Effector memory CD8-positive, alpha-beta T cell (primary cell): ENCODE measurements at regions not wholly inside any gene's neighbourhood (a gene's known extent, or its start where the extent isn't known, plus 50 kb on each side); places are given as distances from the start of the nearest gene placed in this dataset.

Experiments used
- ATAC-seq: fragments of 150-1000 bp; cut with Tn5 transposase; replicated peaks from 2 replicates; pipeline ENCODE4 v1.10.0; 2021; ENCODE audit warnings: mild to moderate bottlenecking, moderate library complexity
- DNase-seq, 3 experiments: peaks; one replicate each; pipeline ENCODE4 v3.0.0; 2021
- H3K27ac Mint-ChIP-seq, 2 donors: one replicate each; pipeline ENCODE4 v1.8.0; 2022; ENCODE audit warnings: mild to moderate bottlenecking in 2 of 2, mixed read lengths in 2 of 2, moderate library complexity in 2 of 2
- H3K27me3 Mint-ChIP-seq, 2 donors: one replicate each; pipeline ENCODE4 v1.8.0; 2022; ENCODE audit warnings: mixed read lengths in 2 of 2
- H3K36me3 Mint-ChIP-seq: one replicate; pipeline ENCODE4 v1.8.0; 2022; ENCODE audit warnings: mild to moderate bottlenecking, moderate library complexity, mixed read lengths; ENCODE audit not compliant: insufficient read depth
- H3K4me1 Mint-ChIP-seq, 2 donors: one replicate each; pipeline ENCODE4 v1.8.0; 2022; ENCODE audit warnings: low read depth in 2 of 2, mixed read lengths in 2 of 2
- H3K4me3 Mint-ChIP-seq, 2 donors: one replicate each; pipeline ENCODE4 v1.8.0; 2022; ENCODE audit warnings: mild to moderate bottlenecking in 2 of 2, mixed read lengths in 2 of 2, moderate library complexity in 2 of 2
- H3K9me3 Mint-ChIP-seq, 2 donors: one replicate each; pipeline ENCODE4 v1.8.0; 2022; ENCODE audit warnings: mixed read lengths in 2 of 2

DNA sequence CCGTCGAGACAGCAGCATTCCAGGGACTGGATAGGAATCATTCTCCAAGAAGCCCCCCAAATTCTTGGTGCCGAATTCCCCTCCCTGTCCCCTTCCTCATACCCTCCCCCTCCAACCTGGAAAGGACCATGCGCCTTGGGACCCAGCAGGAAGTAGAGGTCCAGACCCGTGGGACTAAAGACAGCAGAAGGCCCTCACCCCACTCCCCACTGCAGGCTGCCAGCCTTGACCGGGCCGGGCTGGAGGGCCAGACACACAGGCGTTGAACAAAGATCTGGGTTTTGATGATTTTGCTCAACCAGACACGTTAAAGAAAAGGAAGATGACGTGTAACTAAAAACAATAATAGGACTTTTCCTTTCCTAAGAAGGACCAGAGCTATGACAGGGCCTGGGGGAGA, 286.5 kb downstream of the NPHP4 start:
- Mint-ChIP-seq H3K4me3 (no peak overlapping the region), H3K27ac (no peak overlapping the region), H3K27me3 (peaks cover 0 to 18% of the 10 kb centered on the region in 2 donors), H3K4me1 (no peaks in the 10 kb centered on the region), H3K9me3 (no peaks in the 10 kb centered on the region), H3K36me3 (no peaks in the 10 kb centered on the region)
- DNase-seq (no peak), ATAC-seq (no peak)

DNA sequence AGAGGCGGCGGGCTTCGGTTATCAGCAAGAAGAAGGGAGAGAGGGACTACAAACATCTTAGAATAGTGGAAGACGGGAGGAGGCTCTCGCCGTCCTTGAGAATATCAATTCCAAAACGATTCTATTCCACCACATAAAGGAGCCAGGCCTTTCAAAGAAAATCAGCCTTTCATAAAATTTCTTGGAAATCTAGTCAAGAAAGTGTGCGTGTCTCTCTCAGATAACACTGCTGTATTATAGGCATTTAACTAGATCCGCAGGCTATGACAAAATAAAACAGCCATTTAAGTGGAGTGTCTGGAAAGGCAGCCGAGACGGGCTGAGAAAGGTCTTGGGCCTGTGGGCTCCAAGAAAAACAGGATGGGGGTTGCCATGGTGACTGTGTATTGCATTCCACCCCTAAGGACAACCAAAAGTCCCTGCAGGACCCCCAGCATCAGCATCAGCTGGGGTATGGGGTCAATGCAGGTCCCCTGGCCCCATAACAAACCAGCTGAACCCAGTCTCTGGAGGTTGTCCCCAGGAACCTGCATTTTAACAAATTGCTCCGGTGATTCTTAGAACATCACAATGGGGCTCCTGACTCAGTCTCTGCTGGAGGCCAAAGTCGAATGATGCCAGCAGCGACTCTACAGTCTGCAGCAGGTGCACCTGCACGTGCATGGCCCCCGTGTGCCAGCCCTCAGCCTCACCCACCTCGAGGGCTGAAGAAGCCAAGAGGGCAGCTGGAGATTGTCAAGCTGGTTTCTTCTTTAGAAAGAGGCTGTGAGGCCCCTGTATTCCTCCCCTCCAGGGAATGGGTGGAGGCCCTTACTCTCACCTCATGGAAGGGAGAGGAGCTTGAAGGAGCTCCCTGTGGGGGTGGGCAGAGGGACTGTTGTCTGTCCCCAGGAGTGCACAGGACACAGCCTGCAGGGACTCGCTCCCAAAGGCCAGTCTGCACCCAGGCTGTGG, 287.4 kb downstream of the NPHP4 start:
- Mint-ChIP-seq H3K27ac (no peak overlapping the region), H3K27me3 (peaks cover 0 to 18% of the 10 kb centered on the region in 2 donors), H3K4me1 (no peaks in the 10 kb centered on the region), H3K36me3 (no peaks in the 10 kb centered on the region), H3K9me3 (no peaks in the 10 kb centered on the region), H3K4me3 (no peak overlapping the region)
- ATAC-seq: no peak
- no peak for DNase-seq

GRCh38 chr1:5701642-5702041, 290.6 kb downstream of the NPHP4 start:
- H3K4me3 Mint-ChIP-seq: no peak overlapping the region
- H3K27me3 Mint-ChIP-seq: peaks cover 9 to 19% of the 10 kb centered on the region in 2 donors
- no peak for ATAC-seq
- no peaks in the 10 kb centered on the region for H3K9me3 Mint-ChIP-seq
- H3K27ac Mint-ChIP-seq: peak overlapping the region in 1 of 2 donors; percentile 23
- no peaks in the 10 kb centered on the region for H3K4me1 Mint-ChIP-seq
- no peak for DNase-seq
- no peaks in the 10 kb centered on the region for H3K36me3 Mint-ChIP-seq

- Mint-ChIP-seq H3K27ac (no peak overlapping the region), H3K27me3 (peaks cover 39 to 68% of the 10 kb centered on the region in 2 donors), H3K36me3 (peaks cover 2% of the 10 kb centered on the region), H3K9me3 (no peaks in the 10 kb centered on the region), H3K4me3 (no peak overlapping the region), H3K4me1 (no peaks in the 10 kb centered on the region)
- DNase-seq: no peak
- no peak for ATAC-seq
Measured at GRCh38 chr1:5693568-5693967, 298.7 kb downstream of the NPHP4 start.

DNA sequence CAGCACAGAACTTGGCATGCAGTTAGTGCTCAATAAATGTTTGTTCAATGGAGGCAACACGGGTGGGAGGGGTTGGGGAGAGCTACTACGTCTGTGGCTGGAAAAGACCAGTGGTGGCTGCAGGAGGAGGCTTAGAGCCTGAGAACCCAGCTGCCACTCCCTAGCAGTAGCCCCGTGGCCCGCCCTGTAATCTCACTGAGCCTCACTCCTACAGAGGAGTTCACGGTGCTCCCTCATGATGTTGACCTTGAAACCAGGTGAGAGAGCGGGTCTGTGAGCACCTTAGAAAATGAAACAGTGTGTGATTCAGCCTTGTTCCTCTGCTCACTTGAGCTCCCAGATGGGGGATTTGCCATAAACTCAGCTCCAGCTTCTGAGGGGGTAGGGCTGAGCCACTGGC, 299.6 kb downstream of the NPHP4 start:
- Mint-ChIP-seq H3K9me3 (no peaks in the 10 kb centered on the region), H3K36me3 (peaks cover 2% of the 10 kb centered on the region), H3K27me3 (peaks cover 35 to 67% of the 10 kb centered on the region in 2 donors), H3K4me1 (no peaks in the 10 kb centered on the region), H3K4me3 (no peak overlapping the region), H3K27ac (no peak overlapping the region)
- DNase-seq: no peak
- no peak for ATAC-seq

DNA sequence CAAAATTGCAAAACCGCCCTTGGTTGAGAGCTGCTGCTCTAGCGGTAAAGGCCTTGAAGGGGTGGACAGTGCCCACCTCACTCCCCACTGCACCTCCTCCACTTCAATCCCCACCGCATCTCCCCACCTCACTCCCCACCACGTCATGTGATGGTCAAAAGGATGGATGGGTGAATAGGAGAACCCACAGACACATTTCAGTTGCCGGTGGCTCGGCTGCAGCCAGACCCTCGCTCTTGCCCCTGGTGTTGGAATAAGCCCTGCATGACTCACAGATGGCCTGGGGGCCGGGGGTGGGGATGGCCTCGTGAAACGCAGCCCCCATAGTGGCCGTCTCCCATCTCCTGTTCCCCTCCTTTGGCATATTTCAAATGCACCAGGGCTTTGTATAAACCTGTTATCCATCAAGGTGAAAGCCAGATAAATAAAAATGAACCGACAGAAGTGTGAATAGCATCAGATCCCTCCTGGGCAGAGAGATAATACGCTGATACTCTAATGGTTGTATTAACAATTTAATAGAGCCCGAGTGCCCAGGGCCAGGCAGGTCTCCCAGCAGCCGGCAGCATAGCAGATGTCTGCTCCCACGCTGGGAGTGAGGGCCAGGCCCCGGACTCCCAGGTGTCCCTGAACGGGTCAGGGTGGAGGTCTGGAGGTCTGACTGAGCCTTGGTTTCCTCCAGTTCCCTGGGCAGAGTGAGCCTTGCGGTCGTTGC, 300.3 kb downstream of the NPHP4 start:
- Mint-ChIP-seq H3K27me3 (peaks cover 37 to 64% of the 10 kb centered on the region in 2 donors), H3K4me3 (no peak overlapping the region), H3K27ac (no peak overlapping the region), H3K9me3 (no peaks in the 10 kb centered on the region), H3K36me3 (peaks cover 2% of the 10 kb centered on the region), H3K4me1 (no peaks in the 10 kb centered on the region)
- no peak for DNase-seq
- ATAC-seq: no peak

- DNase-seq (no peak), ATAC-seq (no peak)
- Mint-ChIP-seq H3K4me3 (no peak overlapping the region), H3K27ac (no peak overlapping the region), H3K36me3 (peaks cover 2% of the 10 kb centered on the region), H3K9me3 (no peaks in the 10 kb centered on the region), H3K4me1 (no peaks in the 10 kb centered on the region), H3K27me3 (peaks cover 43 to 70% of the 10 kb centered on the region in 2 donors)
Measured at GRCh38 chr1:5690898-5691297, 301.3 kb downstream of the NPHP4 start.

GRCh38 chr1:5690291-5690690, 301.9 kb downstream of the NPHP4 start:
- peaks cover 39 to 76% of the 10 kb centered on the region in 2 donors for H3K27me3 Mint-ChIP-seq
- no peaks in the 10 kb centered on the region for H3K4me1 Mint-ChIP-seq
- ATAC-seq (no peak), DNase-seq (no peak)
- H3K36me3 Mint-ChIP-seq: peaks cover 2% of the 10 kb centered on the region
- H3K9me3 Mint-ChIP-seq: no peaks in the 10 kb centered on the region
- no peak overlapping the region for H3K27ac Mint-ChIP-seq
- no peak overlapping the region for H3K4me3 Mint-ChIP-seq

DNA sequence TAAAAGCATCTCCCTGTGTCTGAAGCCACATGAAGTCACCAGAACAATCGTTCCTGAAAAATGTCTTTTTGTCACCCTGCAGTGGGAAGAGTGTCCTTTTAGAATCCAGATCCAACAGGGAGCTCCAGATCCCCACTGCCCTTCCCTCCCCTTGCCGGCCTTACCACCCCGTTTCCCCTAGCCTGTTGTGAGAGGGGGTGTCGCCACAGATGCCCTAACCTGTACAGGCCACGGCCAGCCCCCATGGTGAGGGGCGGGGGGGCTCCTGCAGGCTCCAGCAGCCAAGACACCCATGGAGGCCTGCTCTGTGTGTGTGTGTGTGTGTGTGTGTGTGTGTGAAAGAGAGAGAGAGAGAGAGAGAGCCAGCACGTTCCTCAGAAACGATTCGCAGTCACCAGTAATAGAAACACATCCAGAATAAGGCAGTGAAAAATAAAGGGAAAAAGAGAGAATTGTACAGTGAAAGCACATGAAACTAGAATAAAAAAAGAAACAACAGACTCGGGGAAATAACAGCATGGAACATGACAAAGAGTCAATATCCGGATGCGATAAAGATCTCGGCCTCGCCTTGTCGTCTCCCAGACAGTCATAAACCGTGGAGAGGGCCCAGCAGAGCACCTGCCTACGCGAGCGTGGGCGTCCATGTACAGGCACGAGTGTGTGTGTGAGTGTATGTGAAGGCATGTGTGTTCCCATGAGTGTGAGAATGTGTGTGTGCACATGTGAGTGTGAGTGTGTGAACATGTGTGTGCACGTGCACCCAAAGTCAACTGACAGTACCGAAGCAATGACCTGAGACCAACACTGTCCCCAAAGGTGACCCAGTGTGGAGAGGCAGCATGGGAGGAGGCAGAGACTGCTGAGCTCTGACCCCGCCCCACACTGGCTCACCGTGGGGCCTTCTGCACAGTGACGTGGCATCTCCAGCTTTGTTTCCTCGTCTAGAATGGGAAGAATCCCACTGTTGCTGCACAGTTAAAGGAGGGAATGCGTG, 303.8 kb downstream of the NPHP4 start:
- H3K27ac Mint-ChIP-seq: no peak overlapping the region
- H3K9me3 Mint-ChIP-seq: no peaks in the 10 kb centered on the region
- H3K27me3 Mint-ChIP-seq: peaks cover 44 to 83% of the 10 kb centered on the region in 2 donors
- ATAC-seq (no peak), DNase-seq (no peak)
- H3K4me3 Mint-ChIP-seq: no peak overlapping the region
- H3K4me1 Mint-ChIP-seq: peaks cover 6 to 8% of the 10 kb centered on the region in 2 donors
- no peaks in the 10 kb centered on the region for H3K36me3 Mint-ChIP-seq

DNA sequence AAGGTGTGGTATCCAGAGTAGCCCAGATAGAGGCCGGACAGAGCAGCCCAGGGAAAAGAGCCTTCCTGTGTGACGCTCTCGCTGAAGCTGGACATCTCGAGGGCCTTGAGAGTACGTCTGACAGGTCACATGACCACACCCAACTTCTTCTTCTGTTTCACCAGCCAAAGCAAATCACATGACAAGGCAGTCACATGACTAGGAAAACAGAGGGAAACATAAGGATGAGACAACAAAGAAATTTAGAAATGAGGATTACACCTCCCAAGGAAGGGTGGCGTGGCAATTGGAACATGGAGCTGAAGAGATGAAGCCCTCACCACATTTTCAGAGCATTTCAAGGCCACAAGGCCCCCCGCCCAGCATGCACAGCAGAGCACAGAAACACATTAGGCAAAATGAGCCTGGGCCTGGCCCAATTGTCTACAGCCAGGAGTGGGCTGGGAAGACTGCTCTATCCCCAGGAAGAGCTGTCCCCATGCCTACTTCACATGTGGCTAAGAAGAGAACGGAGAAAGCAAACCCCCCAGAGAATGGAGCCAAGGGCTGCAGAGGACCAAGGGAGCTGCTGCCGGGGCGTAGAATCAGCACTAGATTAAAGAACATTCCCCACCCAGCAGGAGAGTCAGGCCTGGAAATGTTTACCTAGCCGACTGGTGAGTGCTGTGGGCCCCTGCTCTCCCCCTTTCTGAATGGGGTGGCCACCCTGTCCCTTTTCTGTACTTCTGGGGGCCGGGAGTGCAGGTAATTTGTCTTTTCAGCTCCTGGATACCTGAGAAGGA, 305.1 kb downstream of the NPHP4 start:
- Mint-ChIP-seq H3K27me3 (peaks cover 38 to 74% of the 10 kb centered on the region in 2 donors), H3K4me3 (no peak overlapping the region), H3K9me3 (no peaks in the 10 kb centered on the region), H3K36me3 (no peaks in the 10 kb centered on the region), H3K27ac (no peak overlapping the region), H3K4me1 (peaks cover 9 to 12% of the 10 kb centered on the region in 2 donors)
- ATAC-seq (no peak), DNase-seq (no peak)

DNA sequence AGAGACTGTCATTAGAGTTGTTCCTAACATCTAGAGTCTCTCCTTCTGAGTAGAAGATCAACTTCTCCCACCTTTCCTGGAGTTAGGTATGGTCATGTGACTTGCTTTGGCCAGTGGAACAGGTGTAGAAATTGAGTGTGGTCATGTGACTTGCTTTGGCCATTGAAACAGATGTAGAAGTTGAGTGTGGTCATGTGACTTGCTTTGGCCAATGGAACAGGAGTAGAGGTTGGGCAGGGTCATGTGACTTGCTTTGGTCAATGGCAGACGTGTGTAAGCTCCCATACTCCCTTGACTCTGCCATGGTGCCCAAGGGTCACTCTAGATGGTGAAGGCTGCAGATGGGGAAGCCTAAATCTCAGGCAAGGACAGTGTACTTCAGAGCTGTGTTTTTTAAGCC, 306.0 kb downstream of the NPHP4 start:
- Mint-ChIP-seq H3K36me3 (no peaks in the 10 kb centered on the region), H3K9me3 (no peaks in the 10 kb centered on the region), H3K27me3 (peaks cover 30 to 64% of the 10 kb centered on the region in 2 donors), H3K4me3 (no peak overlapping the region), H3K27ac (no peak overlapping the region), H3K4me1 (peaks cover 9 to 12% of the 10 kb centered on the region in 2 donors)
- ATAC-seq: no peak
- no peak for DNase-seq

GRCh38 chr1:5685446-5686040, 306.7 kb downstream of the NPHP4 start:
- Mint-ChIP-seq H3K4me3 (no peak overlapping the region), H3K9me3 (no peaks in the 10 kb centered on the region)

More at GRCh38 chr1:5685446-5686040, 306.7 kb downstream of the NPHP4 start:
- Mint-ChIP-seq H3K27ac (peak overlapping the region in 1 of 2 donors; percentile 46), H3K27me3 (peaks cover 25 to 58% of the 10 kb centered on the region in 2 donors), H3K4me1 (peaks cover 9 to 12% of the 10 kb centered on the region in 2 donors), H3K36me3 (no peaks in the 10 kb centered on the region)
- no peak for ATAC-seq
- no peak for DNase-seq
